Inflammatory macrophage treated with lipopolysaccharide for 1 hour (primary cell): ENCODE measurements at regions not wholly inside any gene's neighbourhood (a gene's known extent, or its start where the extent isn't known, plus 50 kb on each side); places are given as distances from the start of the nearest gene placed in this dataset.

Experiments used
- DNase-seq, 2 donors: peaks; one replicate each; pipeline ENCODE4 v3.0.0-alpha.2; 2020 to 2022

- DNase-seq: no peak
Observed at GRCh38 chr18:72692086-72692485, 147.9 kb upstream of the CBLN2 start.

- DNase-seq: no peak
Observed at GRCh38 chr18:72687736-72688135, 143.6 kb upstream of the CBLN2 start.

GRCh38 chr18:72675394-72675793 is 131.3 kb upstream of the CBLN2 start:
- DNase-seq: no peak

- no peak for DNase-seq
Observed at GRCh38 chr18:72674710-72675109, 130.6 kb upstream of the CBLN2 start.

- no peak for DNase-seq
Observed at GRCh38 chr18:72673242-72673641, 129.1 kb upstream of the CBLN2 start.

GRCh38 chr18:72672364-72673184 is 128.4 kb upstream of the CBLN2 start:
- peak; percentile 9 to 50 for DNase-seq

- no peak for DNase-seq
Observed at GRCh38 chr18:72667932-72668331, 123.8 kb upstream of the CBLN2 start.

- DNase-seq: peak in 1 of 2 donors; percentile 41
Observed at GRCh38 chr18:72652990-72653593, 109.0 kb upstream of the CBLN2 start.

GRCh38 chr18:72651033-72651432 is 106.9 kb upstream of the CBLN2 start:
- no peak for DNase-seq

- DNase-seq: no peak
Observed at GRCh38 chr18:72648481-72648960, 104.4 kb upstream of the CBLN2 start.

- no peak for DNase-seq
Observed at GRCh38 chr18:72648079-72648478, 103.9 kb upstream of the CBLN2 start.

GRCh38 chr18:72640557-72640956 is 96.4 kb upstream of the CBLN2 start:
- no peak for DNase-seq

- no peak for DNase-seq
Observed at GRCh38 chr18:72638376-72638775, 94.2 kb upstream of the CBLN2 start.

- no peak for DNase-seq
Observed at GRCh38 chr18:72637721-72638120, 93.6 kb upstream of the CBLN2 start.

GRCh38 chr18:72637299-72637698 is 93.2 kb upstream of the CBLN2 start:
- DNase-seq: no peak

- DNase-seq: no peak
Observed at GRCh38 chr18:72636611-72637010, 92.5 kb upstream of the CBLN2 start.

GRCh38 chr18:72634500-72634899 is 90.4 kb upstream of the CBLN2 start:
- DNase-seq: no peak

- DNase-seq: no peak
Observed at GRCh38 chr18:72630991-72631390, 86.8 kb upstream of the CBLN2 start.

GRCh38 chr18:72623444-72623843 is 79.3 kb upstream of the CBLN2 start:
- DNase-seq: no peak

GRCh38 chr18:72613534-72613930 is 69.4 kb upstream of the CBLN2 start:
- DNase-seq: no peak

- DNase-seq: peak in 1 of 2 donors; percentile 1
Observed at GRCh38 chr18:72612894-72613533, 68.9 kb upstream of the CBLN2 start.

- no peak for DNase-seq
Observed at GRCh38 chr18:72605376-72605775, 61.2 kb upstream of the CBLN2 start.

- no peak for DNase-seq
Observed at GRCh38 chr18:72601944-72602343, 57.8 kb upstream of the CBLN2 start.

- no peak for DNase-seq
Observed at GRCh38 chr18:72601481-72601880, 57.3 kb upstream of the CBLN2 start.
